Spleen (tissue), 7 donors: ENCODE measurements at regions not wholly inside any gene's neighbourhood (a gene's known extent, or its start where the extent isn't known, plus 50 kb on each side); places are given as distances from the start of the nearest gene placed in this dataset.

ENCODE experiments used
- POLR2A ChIP-seq, 3 donors: fragments of 450-650 bp; IDR thresholded peaks; one replicate each; pipeline ENCODE4 v1.5.1; 2017; ENCODE audit warnings: antibody characterized with exemption in 3 of 3, mild to moderate bottlenecking in 1 of 3
- TF ChIP-seq, protein P1 (sequence below), 11 experiments: fragments of 200-600 bp in 7 of 11; fragments of 450-650 bp in 4 of 11; sonication (generic) in 4 of 11; IDR thresholded peaks in 8 of 11; conservative IDR thresholded peaks in 3 of 11; 1 replicate in 7 of 11; 2 replicates in 4 of 11; pipeline versions ENCODE4 v1.4.0 to v1.8.0; 2016 to 2021; ENCODE audit warnings: antibody characterized with exemption in 11 of 11, inconsistent platforms in 4 of 11, mild to moderate bottlenecking in 1 of 11
- donor health status: DM: no; HTN: no; CAD: no; lungs with moderate emphysema.
- donor health status: DM: no; HTN: no; CAD: no.
- donor health status: DM: no; HTN: no; CAD: no.

DNA sequence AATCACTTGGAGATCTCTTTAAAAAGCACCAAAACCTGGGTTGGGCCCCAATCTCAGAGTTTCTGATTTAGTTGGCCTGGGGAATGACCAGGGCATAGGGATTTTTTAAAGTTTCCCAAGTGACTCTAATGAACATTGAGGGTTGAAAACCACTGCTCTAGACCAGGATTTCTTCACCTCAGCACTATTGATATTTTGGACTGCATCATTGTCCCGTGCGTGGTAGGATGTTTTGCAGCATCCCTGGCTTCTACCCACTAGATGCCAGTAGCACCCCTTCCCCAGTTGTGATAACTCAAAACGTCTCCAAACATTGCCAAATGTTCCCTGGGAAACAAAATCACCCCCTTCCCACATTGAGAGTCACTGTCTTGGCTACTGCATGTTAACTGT, 61.8 kb downstream of the ATXN3L start:
- TF ChIP-seq, protein P1, sequence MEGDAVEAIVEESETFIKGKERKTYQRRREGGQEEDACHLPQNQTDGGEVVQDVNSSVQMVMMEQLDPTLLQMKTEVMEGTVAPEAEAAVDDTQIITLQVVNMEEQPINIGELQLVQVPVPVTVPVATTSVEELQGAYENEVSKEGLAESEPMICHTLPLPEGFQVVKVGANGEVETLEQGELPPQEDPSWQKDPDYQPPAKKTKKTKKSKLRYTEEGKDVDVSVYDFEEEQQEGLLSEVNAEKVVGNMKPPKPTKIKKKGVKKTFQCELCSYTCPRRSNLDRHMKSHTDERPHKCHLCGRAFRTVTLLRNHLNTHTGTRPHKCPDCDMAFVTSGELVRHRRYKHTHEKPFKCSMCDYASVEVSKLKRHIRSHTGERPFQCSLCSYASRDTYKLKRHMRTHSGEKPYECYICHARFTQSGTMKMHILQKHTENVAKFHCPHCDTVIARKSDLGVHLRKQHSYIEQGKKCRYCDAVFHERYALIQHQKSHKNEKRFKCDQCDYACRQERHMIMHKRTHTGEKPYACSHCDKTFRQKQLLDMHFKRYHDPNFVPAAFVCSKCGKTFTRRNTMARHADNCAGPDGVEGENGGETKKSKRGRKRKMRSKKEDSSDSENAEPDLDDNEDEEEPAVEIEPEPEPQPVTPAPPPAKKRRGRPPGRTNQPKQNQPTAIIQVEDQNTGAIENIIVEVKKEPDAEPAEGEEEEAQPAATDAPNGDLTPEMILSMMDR (IDR thresholded peaks at IDR 0.05 in 8 of 11, conservative IDR thresholded peaks at IDR 0.05 in 3 of 11) = no peak
- no peak for TF ChIP-seq POLR2A (IDR thresholded peaks at IDR 0.05)
